ENCODE measurements at regions not wholly inside any gene's neighbourhood (a gene's known extent, or its start where the extent isn't known, plus 50 kb on each side); places are given as distances from the start of the nearest gene placed in this dataset.

DNA sequence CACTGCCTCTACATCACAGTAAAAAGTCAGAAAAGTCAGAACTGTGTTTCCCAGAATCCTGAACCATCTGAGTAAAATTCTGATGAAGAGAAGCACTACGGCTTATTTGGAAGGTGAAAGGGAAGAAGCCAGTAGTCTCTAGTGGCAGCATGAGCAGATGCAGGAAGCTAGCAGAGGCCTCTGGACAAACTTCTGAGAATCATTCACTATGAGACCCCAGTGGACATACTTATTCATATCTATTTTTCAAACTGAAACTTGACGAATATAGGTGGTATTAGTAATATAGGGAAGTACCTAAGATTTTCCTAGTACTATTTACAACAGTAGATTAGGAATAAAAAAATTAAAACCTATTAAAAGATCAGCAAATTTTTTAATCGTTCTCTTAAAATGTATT is 272.8 kb upstream of the TTC14 start:
- TF ChIP-seq, protein P1, sequence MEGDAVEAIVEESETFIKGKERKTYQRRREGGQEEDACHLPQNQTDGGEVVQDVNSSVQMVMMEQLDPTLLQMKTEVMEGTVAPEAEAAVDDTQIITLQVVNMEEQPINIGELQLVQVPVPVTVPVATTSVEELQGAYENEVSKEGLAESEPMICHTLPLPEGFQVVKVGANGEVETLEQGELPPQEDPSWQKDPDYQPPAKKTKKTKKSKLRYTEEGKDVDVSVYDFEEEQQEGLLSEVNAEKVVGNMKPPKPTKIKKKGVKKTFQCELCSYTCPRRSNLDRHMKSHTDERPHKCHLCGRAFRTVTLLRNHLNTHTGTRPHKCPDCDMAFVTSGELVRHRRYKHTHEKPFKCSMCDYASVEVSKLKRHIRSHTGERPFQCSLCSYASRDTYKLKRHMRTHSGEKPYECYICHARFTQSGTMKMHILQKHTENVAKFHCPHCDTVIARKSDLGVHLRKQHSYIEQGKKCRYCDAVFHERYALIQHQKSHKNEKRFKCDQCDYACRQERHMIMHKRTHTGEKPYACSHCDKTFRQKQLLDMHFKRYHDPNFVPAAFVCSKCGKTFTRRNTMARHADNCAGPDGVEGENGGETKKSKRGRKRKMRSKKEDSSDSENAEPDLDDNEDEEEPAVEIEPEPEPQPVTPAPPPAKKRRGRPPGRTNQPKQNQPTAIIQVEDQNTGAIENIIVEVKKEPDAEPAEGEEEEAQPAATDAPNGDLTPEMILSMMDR (IDR thresholded peaks at IDR 0.05 in 2 of 3, conservative IDR thresholded peaks at IDR 0.05 in 1 of 3; ENCODE audit: insufficient read depth in 2 of 3, low read depth in 1 of 3, low read length in 3 of 3), result no peak
- TF ChIP-seq TCF7 (IDR thresholded peaks at IDR 0.05; ENCODE audit: borderline replicate concordance), result no peak
- TF ChIP-seq, protein P2, sequence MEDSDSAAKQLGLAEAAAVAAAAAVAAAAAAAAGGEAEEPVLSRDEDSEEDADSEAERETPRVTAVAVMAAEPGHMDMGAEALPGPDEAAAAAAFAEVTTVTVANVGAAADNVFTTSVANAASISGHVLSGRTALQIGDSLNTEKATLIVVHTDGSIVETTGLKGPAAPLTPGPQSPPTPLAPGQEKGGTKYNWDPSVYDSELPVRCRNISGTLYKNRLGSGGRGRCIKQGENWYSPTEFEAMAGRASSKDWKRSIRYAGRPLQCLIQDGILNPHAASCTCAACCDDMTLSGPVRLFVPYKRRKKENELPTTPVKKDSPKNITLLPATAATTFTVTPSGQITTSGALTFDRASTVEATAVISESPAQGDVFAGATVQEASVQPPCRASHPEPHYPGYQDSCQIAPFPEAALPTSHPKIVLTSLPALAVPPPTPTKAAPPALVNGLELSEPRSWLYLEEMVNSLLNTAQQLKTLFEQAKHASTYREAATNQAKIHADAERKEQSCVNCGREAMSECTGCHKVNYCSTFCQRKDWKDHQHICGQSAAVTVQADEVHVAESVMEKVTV (CRISPR knock-in tag; IDR thresholded peaks at IDR 0.05), result no peak
- no peak for TF ChIP-seq ELF4 (CRISPR knock-in tag; IDR thresholded peaks at IDR 0.05)
- TF ChIP-seq EZH2 (IDR thresholded peaks at IDR 0.05; ENCODE audit: borderline replicate concordance, low read depth, low read length), result no peak
- no peak for TF ChIP-seq TAF1 (IDR thresholded peaks at IDR 0.05; ENCODE audit: control insufficient read depth, extremely low read depth, insufficient read depth, low read length, severe bottlenecking)
- TF ChIP-seq POLR2A (conservative IDR thresholded peaks at IDR 0.05), result no peak
- no peak for TF ChIP-seq RAD21 (CRISPR knock-in tag; conservative IDR thresholded peaks at IDR 0.05 in 1 of 2, IDR thresholded peaks at IDR 0.05 in 1 of 2)
- no peak for TF ChIP-seq NRF1 (conservative IDR thresholded peaks at IDR 0.05 in 1 of 2, IDR thresholded peaks at IDR 0.05 in 1 of 2)
- no peak for TF ChIP-seq ZNF239 (CRISPR knock-in tag; IDR thresholded peaks at IDR 0.05)
- TF ChIP-seq ZNF165 (CRISPR knock-in tag; IDR thresholded peaks at IDR 0.05; ENCODE audit: borderline replicate concordance), result no peak
- no peak for TF ChIP-seq ARID1B (IDR thresholded peaks at IDR 0.05)
